Endothelial cell of umbilical vein (primary cell): ENCODE measurements at regions not wholly inside any gene's neighbourhood (a gene's known extent, or its start where the extent isn't known, plus 50 kb on each side); places are given as distances from the start of the nearest gene placed in this dataset.

ENCODE experiments used
- EZH2 ChIP-seq: IDR thresholded peaks from 2 replicates; pipeline ENCODE4 v1.6.1; 2012; ENCODE audit warnings: borderline replicate concordance, low read depth, mild to moderate bottlenecking, moderate library complexity, low read length, inconsistent platforms; ENCODE audit not compliant: severe bottlenecking
- FOS ChIP-seq: IDR thresholded peaks from 2 replicates; pipeline ENCODE4 v1.6.1; 2011; ENCODE audit warnings: mild to moderate bottlenecking, low read length, moderate library complexity, borderline replicate concordance; ENCODE audit not compliant: insufficient read depth
- GATA2 ChIP-seq: IDR thresholded peaks from 2 replicates; pipeline ENCODE4 v1.7.0; 2011; ENCODE audit warnings: low read depth, mild to moderate bottlenecking, moderate library complexity, mixed read lengths, low read length; ENCODE audit not compliant: insufficient read length, insufficient read depth
- JUN ChIP-seq: IDR thresholded peaks from 2 replicates; pipeline ENCODE4 v1.6.1; 2011; ENCODE audit warnings: borderline replicate concordance, low read depth; ENCODE audit not compliant: insufficient read length, insufficient read depth
- MYC ChIP-seq: IDR thresholded peaks from one replicate; pipeline ENCODE4 v1.6.1; 2011; ENCODE audit warnings: mild to moderate bottlenecking, low read depth, low read length
- POLR2A ChIP-seq: IDR thresholded peaks from 2 replicates; pipeline ENCODE4 v1.6.1; 2012; ENCODE audit warnings: low read depth, mild to moderate bottlenecking, control low read depth, low read length
- POLR2AphosphoS5 ChIP-seq: IDR thresholded peaks from 2 replicates; pipeline ENCODE4 v1.6.1; 2012; ENCODE audit warnings: low read depth, mild to moderate bottlenecking, control low read depth, low read length, moderate library complexity; ENCODE audit not compliant: insufficient read depth
- TF ChIP-seq, protein P1 (sequence below), 2 donors: IDR thresholded peaks; 1 replicate in 1 of 2; 2 replicates in 1 of 2; pipeline ENCODE4 v1.5.1; 2011; ENCODE audit warnings: low read length in 2 of 2, mild to moderate bottlenecking in 2 of 2, moderate library complexity in 2 of 2, control low read depth in 1 of 2, inconsistent platforms in 1 of 2, low read depth in 1 of 2; ENCODE audit not compliant: insufficient read depth in 1 of 2; ENCODE audit errors: extremely low read depth in 1 of 2
- TF ChIP-seq, protein P2 (sequence below): IDR thresholded peaks from 2 replicates; pipeline ENCODE4 v1.6.1; 2011; ENCODE audit not compliant: insufficient read depth, insufficient read length

DNA sequence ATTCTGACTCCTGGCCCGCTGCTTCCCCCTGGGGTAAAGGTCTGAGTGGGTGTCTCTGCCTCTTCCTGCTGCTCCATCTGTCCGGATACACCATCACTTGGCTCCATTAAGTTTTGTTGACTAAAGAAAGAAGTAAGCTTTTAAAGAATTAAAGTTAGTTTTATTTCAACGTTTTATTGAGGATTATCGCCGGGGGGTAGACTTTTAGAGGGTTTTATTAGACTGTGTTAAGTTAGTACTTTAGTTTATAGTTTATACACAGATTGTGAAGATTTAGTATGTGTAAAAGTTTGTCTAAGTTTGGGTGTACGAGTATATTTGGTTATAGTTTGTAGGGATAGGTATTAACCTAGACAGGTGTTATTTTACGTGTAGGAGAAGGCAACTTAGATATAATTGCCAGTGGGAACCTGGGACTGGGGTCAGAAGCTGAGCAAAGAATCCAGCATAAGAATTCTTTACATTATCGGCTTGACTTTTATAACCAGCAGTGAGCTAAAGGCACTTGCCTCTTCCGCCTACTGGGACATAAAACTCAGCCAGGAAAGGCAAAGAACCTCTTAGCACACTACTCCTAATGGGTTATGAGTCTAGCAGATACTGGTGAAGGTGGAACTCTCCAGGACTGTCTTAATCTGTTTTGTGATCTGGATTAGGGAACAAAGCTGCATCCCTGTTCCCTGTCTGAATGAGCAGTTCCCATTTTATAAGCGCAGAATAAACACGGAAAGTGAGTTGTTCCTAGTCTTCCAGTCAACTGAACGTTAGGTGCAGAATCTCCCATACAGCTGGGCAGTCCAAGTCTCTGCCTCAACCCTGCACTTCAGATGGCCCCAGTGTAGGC lies 131.3 kb downstream of the FAM43A start:
- TF ChIP-seq, protein P1, sequence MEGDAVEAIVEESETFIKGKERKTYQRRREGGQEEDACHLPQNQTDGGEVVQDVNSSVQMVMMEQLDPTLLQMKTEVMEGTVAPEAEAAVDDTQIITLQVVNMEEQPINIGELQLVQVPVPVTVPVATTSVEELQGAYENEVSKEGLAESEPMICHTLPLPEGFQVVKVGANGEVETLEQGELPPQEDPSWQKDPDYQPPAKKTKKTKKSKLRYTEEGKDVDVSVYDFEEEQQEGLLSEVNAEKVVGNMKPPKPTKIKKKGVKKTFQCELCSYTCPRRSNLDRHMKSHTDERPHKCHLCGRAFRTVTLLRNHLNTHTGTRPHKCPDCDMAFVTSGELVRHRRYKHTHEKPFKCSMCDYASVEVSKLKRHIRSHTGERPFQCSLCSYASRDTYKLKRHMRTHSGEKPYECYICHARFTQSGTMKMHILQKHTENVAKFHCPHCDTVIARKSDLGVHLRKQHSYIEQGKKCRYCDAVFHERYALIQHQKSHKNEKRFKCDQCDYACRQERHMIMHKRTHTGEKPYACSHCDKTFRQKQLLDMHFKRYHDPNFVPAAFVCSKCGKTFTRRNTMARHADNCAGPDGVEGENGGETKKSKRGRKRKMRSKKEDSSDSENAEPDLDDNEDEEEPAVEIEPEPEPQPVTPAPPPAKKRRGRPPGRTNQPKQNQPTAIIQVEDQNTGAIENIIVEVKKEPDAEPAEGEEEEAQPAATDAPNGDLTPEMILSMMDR (IDR thresholded peaks at IDR 0.05; ENCODE audit: extremely low read depth in 1 of 2, insufficient read depth in 1 of 2, low read depth in 1 of 2, low read length in 2 of 2): no peak
- TF ChIP-seq POLR2AphosphoS5 (no peak), EZH2 (no peak), POLR2A (no peak), JUN (no peak), MYC (no peak), GATA2 (no peak), FOS (no peak)
- TF ChIP-seq, protein P2, sequence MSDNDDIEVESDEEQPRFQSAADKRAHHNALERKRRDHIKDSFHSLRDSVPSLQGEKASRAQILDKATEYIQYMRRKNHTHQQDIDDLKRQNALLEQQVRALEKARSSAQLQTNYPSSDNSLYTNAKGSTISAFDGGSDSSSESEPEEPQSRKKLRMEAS: no peak
